HG03432 (cell line): ENCODE measurements at regions not wholly inside any gene's neighbourhood (a gene's known extent, or its start where the extent isn't known, plus 50 kb on each side); places are given as distances from the start of the nearest gene placed in this dataset.
"Not testable (repeated sequence)": the region's sequence is repeated elsewhere in the genome, so short reads cannot be mapped to it uniquely, and the experiment has no call there.

Experiments used
- ATAC-seq: cut with Tn5 transposase; IDR thresholded peaks from one replicate; pipeline ENCODE4 v1.9.1; 2021; ENCODE audit warnings: mild to moderate bottlenecking, moderate library complexity; ENCODE audit not compliant: unreplicated experiment

DNA sequence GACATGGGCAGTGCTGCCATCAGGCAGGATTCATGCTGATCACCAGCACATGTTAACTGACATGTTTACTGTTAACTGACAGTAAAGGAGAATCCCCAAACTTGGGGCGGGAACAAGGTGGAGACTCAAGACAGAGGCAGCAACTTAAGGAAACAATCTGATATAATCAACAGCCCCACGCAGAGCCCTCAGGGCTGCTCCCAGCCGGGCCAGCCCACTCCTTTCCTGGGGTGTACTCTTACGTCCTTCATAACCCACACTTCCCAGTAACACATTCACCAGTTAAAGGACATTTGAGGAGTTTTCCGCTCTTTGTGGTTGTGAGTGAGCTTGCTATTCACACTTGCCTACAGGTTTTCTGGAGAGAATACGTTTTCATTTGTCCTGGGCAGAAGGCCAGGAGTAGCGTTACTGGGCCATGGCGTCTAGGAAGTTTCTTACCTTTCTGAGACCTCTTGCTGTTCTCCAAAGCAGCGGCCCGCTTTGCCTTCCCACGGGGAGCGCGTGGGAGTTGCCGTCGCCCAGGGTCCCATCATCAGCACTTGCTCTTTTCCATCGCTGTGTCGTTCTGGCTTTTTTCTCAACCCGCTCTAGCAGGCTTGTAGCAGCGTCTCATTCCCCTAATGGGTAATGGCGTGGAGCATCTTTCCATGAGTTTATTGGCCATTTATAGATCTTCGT lies 56.4 kb downstream of the FOXF2 start:
- no peak for ATAC-seq

GRCh38 chr6:1449896-1450295 lies 60.5 kb downstream of the FOXF2 start:
- ATAC-seq: no peak

DNA sequence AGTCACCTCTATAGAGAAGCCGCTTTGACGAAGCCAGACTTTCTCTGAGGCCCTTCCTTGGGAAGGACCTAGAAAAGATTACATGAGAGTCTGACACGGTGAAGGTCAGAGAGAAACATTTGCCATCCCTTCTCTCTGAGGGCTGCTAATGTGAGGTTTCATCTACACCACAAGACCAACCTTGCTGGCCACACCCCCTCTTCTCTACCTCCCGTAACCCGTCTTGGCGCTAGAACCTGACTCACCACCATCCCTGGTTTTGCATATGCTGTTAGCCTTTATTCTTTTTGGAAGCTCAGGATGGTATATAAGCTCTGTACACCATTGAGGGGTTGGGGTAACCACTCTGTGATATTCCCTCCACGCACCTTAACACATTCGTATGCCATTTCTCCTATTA lies 63.6 kb downstream of the FOXF2 start:
- no peak for ATAC-seq

DNA sequence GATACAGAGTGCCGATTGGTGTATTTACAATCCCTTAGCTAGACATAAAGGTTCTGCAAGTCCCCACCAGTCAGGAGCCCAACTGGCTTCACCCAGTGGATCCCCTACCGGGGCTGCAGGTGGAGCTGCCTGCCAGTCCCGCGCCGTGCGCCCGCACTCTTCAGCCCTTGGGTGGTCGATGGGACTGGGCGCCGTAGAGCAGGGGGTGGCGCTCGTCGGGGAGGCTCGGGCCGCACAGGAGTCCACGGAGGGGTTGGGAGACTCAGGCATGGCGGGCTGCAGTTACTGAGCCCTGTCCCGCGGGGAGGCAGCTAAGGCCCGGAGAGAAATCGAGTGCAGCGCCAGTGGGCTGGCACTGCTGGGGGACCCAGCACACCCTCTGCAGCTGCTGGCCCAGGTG lies 67.4 kb downstream of the FOXF2 start:
- not testable (repeated sequence) for ATAC-seq

DNA sequence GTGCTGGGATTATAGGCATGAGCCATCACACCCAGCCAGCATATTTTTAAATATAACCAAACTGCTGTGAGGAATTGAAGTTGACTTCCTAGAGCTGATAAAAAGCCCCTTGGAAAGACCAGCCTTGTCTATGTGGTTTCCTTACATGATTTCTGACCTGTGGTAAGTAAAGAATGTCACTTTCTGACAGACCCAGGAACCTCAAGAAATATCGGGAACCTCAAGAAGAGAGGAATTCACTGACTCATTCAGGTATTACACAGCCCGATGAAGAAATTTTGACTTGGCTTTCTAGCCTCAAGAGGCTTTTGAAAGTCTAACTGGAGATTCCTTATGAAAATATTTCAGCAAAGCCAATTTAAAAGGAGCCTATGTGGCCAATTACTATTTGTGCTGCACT lies 71.8 kb downstream of the FOXF2 start:
- no peak for ATAC-seq

DNA sequence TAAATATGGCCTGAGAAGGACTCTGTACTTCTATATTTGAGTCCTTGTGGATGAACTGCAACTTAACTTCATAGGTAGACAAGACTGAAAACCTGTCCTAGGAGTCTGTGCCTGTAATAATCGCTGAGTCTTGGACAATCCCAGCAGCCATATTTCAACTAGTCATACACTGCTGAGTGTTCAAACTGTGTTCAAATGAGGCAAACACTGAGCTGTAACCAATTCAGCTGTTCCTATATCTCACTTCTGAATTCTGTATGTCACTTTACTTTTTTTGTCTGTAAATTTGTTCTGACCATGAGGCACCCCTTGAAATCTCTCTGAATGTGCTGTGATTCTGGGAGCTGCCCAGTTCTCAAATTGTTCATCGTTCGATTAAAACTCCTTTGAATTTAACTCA lies 72.4 kb downstream of the FOXF2 start:
- ATAC-seq: no peak

DNA sequence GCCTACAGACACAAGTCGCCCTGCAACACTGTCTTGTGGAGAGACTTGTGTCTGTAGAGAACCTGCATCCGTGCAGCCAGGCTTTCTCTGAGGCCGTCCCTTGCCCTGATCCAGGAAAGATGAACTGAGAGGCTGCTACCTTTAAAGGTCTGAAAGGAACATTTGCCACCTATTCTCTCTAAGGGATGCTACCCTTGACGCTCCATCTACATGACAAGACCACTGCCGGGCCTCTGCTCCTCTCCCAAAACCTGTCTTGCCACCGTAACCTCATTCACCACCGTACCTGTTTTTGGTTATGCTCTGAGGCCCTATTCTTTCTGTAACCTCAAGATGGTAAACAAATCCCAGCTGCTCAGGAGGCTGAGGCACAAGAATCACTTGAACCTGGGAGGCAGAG lies 73.9 kb downstream of the FOXF2 start:
- no peak for ATAC-seq

GRCh38 chr6:1463751-1464426 lies 74.5 kb downstream of the FOXF2 start:
- ATAC-seq: no peak

- ATAC-seq: no peak
Observed at GRCh38 chr6:1464781-1465370, 75.5 kb downstream of the FOXF2 start.

DNA sequence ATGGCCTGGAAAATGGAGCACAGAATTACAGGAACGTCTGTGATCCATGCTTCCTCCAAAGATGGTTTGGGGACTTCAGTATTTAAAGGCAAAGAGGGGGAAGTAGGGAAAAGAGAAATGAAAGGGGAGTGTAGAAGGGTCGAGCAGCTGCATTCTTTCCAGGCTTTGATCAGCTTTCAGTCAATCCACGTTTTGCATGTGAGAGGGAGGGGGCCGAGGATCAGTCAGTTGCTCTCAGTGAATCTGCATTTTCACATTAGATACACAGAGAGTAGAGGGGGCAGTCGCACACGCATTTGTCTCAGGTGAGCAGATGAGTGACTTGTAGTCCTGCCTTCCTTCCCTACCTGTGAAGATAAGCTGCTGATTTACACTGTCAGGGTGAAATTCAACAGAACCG lies 78.8 kb downstream of the FOXF2 start:
- ATAC-seq: no peak

GRCh38 chr6:1470040-1470439 lies 80.7 kb downstream of the FOXF2 start:
- peak; percentile 80 for ATAC-seq

DNA sequence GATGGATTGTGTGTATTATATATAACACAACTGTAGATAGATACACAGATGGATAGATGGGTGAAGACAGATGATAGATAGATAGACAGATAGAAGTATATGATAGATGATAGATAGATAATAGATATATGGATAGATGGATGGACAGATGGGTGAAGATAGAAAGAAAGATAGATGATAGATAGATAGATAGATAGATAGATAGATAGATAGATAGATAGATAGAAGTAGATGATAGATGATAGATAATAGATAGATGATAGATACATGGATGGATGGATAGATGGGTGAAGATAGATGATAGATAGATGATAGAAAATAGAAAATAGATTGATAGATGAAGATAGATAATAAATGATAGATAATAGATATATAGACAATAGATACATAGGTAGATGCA lies 83.3 kb downstream of the FOXF2 start:
- no peak for ATAC-seq

DNA sequence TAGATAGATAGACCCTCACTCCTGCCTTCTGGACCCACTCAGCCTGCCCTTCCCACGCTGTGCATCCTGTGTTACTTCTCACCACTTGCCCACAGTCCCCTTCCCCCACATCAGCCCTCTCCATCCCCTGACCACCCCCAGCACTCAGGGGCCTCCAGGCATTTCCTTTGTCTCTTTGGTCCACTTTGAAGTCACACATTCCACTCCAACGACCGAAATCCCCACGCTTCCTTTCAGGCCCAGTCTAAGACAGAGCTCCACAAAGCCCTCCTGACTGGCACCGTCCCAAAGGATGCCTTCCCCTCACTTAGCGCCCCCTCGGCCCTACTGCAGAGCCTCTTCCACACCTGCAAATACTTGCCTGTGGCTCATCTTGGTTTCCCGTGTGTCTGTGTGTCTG lies 83.8 kb downstream of the FOXF2 start:
- ATAC-seq: no peak

DNA sequence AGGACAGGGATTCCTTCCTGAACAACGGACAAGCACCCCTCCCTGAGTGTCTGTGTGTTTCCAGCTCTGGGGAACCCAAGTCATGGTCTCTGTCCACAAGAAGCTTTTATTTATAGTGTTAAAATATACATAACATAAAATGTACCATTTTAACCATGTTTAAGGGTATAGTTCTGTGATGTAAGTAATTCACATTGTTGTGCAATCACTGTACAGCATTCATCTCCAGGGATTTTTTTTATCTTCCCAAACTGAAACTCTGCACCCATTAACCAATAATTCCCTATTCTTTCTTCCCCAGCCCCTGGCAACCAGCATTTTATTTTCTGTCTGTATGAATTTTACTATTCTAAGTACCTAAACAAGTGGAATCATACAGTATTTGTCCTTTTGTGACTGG lies 84.2 kb downstream of the FOXF2 start:
- ATAC-seq: no peak

GRCh38 chr6:1474205-1474604 lies 84.8 kb downstream of the FOXF2 start:
- ATAC-seq: no peak

DNA sequence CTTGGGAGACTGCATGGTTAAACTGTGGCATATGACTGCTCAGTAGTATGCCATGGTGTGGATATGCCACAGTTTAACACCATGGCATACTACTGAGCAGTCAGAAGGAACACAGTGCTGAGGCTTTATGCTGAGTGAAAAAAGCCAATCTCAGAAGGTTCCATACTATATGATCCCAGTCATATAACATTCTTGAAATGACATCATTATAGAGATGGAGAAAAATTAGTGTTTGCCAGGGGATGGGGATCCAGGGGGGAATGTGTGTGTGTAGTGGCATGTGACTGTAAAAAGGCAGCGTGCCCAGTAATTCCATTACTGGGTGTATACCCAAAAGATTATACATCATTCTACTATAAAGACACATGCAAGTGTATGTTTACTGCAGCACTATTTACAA lies 85.8 kb downstream of the FOXF2 start:
- no peak for ATAC-seq

DNA sequence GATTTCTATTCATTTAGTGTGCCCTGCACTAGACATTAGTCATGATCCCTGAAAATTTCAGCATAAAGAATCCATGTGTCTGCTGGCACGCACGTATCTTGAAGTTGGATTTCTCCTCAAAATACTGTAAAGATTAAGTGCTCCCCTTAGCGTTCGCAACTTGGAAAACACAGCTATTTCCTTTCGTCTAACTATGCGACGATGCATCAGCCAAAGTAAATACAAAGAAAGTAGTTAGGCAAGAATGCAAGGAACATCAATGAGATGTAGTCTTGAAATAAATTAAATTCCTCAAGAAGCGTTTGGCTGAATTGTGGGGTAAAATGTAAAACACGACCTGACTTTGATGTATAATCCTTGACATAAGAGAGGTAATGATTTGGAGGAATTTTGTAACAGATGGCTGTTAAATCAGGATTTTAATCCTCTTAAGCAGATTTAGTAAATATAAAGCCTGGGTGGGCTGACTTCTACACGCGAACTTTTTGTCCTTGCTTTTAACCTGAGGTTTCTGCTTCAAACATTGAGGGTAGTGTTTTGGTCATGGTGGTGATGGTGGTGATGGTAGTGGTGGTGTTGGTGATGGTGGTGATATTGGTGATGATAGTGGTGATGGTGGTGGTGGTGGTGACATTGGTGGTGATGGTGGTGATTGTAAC lies 88.2 kb downstream of the FOXF2 start:
- no peak for ATAC-seq

GRCh38 chr6:1478163-1478826 lies 88.9 kb downstream of the FOXF2 start:
- ATAC-seq: not testable (repeated sequence)

GRCh38 chr6:1479095-1479494 lies 89.7 kb downstream of the FOXF2 start:
- ATAC-seq: no peak

GRCh38 chr6:1479601-1480221 lies 90.3 kb downstream of the FOXF2 start:
- no peak for ATAC-seq

DNA sequence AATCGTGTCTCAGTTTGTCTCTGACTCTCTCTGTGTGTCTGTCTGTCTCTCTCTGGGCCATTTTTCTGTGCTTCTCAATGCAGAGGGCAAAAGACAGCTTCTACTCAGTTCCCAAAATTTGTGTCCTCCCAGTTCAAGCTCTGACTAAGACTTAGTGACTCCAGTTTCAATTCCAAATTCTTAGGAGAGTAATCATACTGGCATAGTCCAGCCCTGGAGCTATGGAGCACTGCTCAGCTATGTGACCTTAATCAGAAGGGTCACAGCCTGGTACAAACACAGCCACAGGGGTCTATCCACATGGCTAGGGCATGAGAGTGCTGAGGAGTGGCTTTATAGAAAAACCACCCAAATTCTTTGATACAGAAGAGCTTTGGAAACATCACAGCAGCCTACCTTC lies 91.9 kb downstream of the FOXF2 start:
- ATAC-seq: no peak
